Suprapubic skin (tissue), 3 donors: ENCODE measurements at regions not wholly inside any gene's neighbourhood (a gene's known extent, or its start where the extent isn't known, plus 50 kb on each side); places are given as distances from the start of the nearest gene placed in this dataset.
"Not testable (repeated sequence)": the region's sequence is repeated elsewhere in the genome, so short reads cannot be mapped to it uniquely, and the experiment has no call there.

Experiments used
- POLR2A ChIP-seq, 2 donors: fragments of 450-650 bp; IDR thresholded peaks; one replicate each; pipeline ENCODE4 v1.6.1; 2017; ENCODE audit warnings: antibody characterized with exemption in 2 of 2, mild to moderate bottlenecking in 2 of 2, moderate library complexity in 2 of 2
- TF ChIP-seq, protein P1 (sequence below), 2 donors: fragments of 200-600 bp in 1 of 2; fragments of 450-650 bp in 1 of 2; sonication (generic) in 1 of 2; IDR thresholded peaks; one replicate each; pipeline ENCODE4 v1.5.1; 2016 to 2019; ENCODE audit warnings: antibody characterized with exemption in 2 of 2, mild to moderate bottlenecking in 1 of 2, moderate library complexity in 1 of 2

- TF ChIP-seq, protein P1, sequence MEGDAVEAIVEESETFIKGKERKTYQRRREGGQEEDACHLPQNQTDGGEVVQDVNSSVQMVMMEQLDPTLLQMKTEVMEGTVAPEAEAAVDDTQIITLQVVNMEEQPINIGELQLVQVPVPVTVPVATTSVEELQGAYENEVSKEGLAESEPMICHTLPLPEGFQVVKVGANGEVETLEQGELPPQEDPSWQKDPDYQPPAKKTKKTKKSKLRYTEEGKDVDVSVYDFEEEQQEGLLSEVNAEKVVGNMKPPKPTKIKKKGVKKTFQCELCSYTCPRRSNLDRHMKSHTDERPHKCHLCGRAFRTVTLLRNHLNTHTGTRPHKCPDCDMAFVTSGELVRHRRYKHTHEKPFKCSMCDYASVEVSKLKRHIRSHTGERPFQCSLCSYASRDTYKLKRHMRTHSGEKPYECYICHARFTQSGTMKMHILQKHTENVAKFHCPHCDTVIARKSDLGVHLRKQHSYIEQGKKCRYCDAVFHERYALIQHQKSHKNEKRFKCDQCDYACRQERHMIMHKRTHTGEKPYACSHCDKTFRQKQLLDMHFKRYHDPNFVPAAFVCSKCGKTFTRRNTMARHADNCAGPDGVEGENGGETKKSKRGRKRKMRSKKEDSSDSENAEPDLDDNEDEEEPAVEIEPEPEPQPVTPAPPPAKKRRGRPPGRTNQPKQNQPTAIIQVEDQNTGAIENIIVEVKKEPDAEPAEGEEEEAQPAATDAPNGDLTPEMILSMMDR (IDR thresholded peaks at IDR 0.05): not testable (repeated sequence)
- not testable (repeated sequence) for TF ChIP-seq POLR2A (IDR thresholded peaks at IDR 0.05)
These were observed 170.9 kb downstream of the JRKL start for GRCh38 chr11:96560727-96561126.
